22Rv1 (cell line): ENCODE measurements at regions not wholly inside any gene's neighbourhood (a gene's known extent, or its start where the extent isn't known, plus 50 kb on each side); places are given as distances from the start of the nearest gene placed in this dataset.

ENCODE experiments used
- ZFX ChIP-seq: fragments of 450-650 bp; IDR thresholded peaks from 2 replicates; pipeline ENCODE4 v1.6.1; 2017; ENCODE audit warnings: antibody characterized with exemption, borderline replicate concordance
- TF ChIP-seq, protein P1 (sequence below): fragments of 450-650 bp; IDR thresholded peaks from 2 replicates; pipeline ENCODE4 v1.5.1; 2017; ENCODE audit warnings: mild to moderate bottlenecking

GRCh38 chr17:70434536-70435490 is 265.5 kb downstream of the KCNJ2 start:
- TF ChIP-seq, protein P1, sequence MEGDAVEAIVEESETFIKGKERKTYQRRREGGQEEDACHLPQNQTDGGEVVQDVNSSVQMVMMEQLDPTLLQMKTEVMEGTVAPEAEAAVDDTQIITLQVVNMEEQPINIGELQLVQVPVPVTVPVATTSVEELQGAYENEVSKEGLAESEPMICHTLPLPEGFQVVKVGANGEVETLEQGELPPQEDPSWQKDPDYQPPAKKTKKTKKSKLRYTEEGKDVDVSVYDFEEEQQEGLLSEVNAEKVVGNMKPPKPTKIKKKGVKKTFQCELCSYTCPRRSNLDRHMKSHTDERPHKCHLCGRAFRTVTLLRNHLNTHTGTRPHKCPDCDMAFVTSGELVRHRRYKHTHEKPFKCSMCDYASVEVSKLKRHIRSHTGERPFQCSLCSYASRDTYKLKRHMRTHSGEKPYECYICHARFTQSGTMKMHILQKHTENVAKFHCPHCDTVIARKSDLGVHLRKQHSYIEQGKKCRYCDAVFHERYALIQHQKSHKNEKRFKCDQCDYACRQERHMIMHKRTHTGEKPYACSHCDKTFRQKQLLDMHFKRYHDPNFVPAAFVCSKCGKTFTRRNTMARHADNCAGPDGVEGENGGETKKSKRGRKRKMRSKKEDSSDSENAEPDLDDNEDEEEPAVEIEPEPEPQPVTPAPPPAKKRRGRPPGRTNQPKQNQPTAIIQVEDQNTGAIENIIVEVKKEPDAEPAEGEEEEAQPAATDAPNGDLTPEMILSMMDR = no peak
- TF ChIP-seq ZFX = no peak
